ENCODE measurements at regions not wholly inside any gene's neighbourhood (a gene's known extent, or its start where the extent isn't known, plus 50 kb on each side); places are given as distances from the start of the nearest gene placed in this dataset.

DNA sequence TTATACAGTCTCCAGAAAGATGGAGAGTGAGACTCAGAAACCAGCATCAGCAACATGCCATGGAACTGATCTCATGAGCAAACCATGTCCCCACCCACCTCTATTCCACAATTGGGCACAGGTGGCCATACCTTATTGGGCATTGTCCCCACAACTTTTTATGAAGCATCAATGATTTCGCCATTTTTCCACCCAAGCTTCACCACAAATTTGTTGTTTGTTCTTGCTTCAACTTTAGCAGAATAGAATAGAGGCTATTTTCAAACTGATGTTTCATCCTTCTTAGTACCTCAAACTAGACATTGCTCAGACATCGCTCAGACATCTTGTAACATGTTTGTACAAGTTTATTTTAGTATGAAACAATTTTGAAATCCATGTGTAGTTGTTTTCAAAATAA lies 112.5 kb upstream of the TMTC2 start:
- no peak for TF ChIP-seq CTCF (IDR thresholded peaks at IDR 0.05)
- TF ChIP-seq POLR2A (IDR thresholded peaks at IDR 0.05), result no peak
